ENCODE measurements at regions not wholly inside any gene's neighbourhood (a gene's known extent, or its start where the extent isn't known, plus 50 kb on each side); places are given as distances from the start of the nearest gene placed in this dataset.

DNA sequence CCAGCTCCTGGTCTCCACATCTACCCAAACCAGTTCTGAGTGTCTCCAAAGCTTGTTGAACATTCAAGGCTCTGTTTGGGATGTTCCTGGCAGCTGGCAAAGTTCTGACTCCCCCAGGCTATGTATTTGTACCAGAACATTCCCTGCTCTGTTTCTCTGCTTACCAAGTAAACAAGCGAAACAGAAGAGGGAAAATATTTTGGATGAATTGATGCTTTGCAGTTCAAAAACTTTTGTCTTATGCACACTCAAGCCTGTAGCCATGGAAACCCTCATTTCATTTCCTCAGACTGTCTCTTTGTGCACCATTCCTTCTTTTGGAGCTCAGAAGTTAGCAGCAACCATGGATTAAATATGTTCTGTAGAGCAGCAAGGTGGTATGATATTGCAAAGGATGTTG is 145.8 kb downstream of the ACTL7B start:
- DNase-seq: no peak

DNA sequence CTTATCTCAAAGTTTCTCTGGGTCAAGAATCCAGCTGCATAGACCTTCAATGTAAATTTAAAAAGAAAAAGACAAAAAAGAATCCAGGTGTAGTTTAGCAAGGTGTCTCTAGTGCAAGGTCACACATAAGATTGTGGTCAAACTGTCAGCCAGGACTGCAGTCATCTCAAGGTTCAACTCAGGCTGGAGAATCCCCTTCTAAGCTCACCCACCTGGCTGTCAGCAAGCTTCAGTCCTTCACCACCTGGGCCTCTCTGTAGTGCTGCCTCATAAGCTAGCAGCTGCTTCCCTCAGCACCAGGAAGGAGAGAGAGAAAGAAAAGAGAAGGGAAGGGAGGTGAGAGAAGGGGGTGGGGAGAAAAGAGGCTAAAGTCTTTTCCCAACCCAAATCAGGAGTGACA is 146.7 kb downstream of the ACTL7B start:
- no peak for DNase-seq

DNA sequence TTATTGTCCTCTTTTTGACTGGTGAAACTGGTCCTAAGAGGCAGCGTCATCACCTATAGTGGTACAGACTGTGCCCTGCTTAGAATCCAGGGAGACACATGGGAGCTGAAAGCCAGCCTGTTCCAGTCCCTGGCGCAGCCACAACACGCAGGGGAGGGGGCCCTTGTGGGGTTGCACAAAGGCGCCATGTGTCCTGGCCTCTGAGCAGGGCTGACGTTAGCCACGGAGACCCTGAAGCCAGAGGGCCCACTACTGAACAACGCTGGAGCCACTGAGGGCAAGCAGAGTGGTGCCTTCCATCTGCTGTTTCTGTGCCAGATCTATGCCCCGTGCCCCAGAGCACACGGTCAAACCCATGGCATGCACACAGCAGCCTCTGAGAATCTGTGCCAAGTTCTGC is 147.3 kb downstream of the ACTL7B start:
- DNase-seq: no peak

DNA sequence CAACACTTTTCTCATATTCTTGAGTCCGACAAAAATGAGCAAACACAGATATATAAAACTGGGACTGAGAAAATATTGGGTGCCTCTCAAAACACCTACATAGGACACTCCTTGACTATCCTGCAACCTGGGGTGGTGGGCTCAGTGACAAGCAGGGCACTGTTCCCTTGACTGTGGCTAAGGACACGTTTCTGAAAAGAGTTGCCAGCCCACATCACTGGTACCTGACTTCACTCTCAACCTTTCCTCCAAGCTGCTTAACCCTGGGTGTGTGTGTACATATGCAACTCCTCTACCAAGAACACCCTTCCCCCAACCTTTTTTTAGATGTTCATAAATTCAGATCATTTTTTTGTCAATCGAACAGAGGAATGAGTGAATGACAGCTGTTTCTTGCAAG is 148.7 kb downstream of the ACTL7B start:
- DNase-seq: no peak

DNA sequence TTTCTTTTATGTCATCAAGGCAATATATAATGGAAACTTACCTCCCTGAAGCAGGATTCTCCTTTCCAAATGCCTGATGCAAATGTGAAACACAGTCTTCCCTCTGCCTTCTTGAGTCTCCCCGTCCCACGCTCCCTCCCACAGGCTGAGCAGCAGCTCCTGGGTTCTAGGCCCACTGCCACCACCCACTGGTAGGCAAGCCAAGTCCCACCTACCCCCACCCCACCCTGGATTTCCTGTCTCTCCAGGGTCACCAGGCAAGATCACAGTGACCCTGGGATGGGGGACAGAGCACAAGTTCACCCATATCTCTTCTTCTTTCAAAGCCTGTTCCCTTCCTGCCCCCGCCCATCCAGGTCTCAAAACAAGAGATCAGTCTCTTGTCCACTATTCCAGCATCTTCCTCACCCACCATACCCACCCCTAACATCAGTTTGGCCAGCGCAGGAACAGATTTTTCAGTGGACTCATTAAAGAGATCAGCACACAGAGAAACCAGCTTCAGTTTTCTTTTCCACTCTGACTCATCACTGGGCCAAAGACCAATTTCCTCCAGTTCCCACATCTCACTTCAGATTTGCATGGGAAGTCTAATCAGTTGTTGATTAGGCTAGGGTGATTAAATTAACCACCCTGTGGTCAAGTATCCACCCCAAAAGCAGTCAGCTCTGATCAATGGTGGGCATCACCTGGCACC is 151.5 kb downstream of the ACTL7B start:
- DNase-seq: no peak

DNA sequence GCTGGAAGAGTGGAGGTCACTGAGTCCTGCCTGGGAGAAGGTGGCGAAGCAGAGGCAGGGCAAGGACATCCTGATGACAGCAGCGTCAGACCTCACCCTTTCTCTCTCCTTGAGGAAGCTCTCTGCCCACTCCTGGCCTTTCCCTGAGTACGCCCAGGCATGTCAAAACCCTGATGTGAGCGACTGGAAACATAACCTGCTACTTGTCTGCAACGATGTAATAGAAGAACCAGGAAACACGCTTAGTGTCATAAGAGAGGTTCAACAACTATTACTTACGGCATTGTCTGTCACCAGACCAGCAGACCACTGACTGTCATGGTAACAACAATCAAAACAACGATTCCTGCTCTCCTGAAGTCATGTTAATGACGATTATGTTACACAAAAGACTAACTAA is 152.4 kb downstream of the ACTL7B start:
- no peak for DNase-seq

DNA sequence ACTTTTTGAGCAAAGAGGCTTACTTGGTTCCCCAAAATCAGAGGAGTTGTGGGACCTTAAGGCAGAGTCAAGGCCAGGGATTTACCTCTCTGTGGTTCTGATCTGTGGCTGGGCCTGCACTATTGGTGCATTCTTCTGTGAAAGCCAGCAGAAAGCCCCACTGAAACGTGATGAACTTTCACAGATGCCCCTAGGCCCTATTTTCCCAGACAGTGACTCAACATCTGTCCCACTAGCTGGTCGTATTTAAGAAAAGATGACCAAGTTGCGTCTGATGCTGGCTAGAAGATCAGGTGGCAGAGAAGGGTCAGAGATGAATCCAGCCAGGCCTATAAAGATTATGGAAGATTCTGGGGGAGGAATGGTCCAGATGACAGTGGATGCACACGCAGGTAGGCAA is 153.1 kb downstream of the ACTL7B start:
- no peak for DNase-seq

DNA sequence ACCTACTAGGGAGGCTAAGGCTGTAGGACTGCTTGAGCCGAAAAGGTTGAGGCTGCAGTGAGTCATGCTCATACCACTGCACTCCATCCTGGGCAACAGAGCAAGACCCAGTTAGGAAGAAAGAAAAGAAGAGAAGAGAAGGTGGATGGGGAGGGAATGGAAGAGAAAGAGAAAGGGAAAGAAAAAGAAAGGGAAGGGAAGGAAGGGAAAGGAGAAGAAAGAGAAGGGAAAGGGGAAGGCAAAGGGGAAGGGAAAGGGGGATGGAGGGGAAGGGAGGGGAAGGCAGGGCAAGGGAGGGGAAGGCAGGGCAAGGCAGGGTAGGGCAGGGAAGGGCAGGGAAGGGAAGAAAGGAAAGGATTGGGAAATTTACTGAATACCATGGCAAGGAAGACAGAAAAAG is 157.0 kb downstream of the ACTL7B start:
- DNase-seq: no peak

DNA sequence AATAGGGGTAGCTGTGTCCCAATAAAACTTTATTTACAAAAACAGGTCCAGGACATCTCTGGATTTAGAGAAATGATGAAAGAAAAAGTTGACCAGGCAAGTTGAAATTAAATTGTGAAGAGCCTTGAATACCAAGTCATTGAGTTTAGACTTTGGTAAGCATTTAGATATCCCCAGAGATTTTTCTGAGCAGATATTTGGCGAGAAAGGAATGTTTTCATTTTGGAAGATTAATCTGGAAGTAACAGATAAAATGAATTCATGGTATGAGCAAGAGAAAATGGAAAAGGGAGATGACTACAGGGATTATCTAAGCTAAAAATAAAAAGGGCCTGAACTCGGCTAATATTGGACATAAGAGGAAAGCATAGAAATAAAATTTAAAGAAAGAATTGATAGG is 157.6 kb downstream of the ACTL7B start:
- no peak for DNase-seq

DNA sequence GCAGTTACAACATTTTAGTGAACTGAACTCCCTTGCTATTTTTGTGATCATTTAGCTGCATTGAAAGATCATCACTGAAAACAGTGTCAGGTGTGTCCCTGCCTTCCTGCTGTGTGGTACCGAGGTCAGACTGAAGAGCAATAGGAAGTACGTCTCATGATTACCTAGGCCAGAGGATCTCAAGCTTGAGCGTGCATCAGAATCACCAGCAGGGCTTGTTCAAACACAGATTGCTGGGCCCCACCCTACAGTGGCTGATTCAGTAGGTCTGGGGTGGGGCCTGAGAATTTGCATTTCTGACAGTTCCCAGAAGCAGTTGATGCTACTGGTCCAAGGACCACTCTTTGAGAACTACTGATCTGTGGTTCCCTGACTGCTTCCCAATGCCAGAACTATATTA is 159.6 kb downstream of the ACTL7B start:
- DNase-seq: no peak

DNA sequence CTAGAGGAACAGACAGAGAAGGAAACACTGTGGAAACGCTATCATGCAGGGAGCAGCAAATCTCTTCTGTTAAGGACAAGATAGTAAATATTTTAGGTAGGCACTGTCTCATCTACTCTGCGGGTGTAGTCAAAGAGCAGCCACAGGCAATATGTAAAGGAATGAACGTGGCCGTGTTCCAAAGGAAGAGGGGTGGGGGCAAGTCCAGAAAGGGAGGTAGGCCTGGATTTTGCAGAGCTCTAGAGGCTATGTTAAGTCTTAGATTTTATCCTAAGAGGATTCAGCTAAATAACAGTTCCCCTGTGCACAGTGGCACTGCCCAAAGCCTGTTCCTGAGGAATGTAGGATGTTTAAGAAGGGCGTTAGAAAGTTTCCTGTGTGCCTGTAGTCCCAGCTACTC is 161.6 kb downstream of the ACTL7B start:
- no peak for DNase-seq

DNA sequence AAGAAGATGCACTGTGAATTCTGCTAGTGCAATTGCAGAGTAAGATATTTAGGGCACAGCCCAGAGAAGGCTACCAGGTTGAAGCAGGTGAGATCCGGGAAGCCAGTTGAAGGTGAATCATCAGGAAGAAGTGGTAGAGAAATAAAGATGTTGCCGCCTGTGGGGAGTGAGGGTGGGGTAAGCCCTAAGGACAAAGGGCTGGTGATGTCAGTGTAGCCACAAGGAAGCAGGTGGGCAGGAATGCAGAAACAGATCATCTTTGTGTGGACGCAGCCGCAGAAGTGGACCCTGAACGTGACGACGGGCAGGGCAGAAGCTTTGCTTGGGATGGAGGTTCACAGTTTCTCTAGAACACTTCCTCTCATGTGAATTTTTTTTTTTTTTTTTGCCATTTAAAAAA is 164.2 kb downstream of the ACTL7B start:
- no peak for DNase-seq

DNA sequence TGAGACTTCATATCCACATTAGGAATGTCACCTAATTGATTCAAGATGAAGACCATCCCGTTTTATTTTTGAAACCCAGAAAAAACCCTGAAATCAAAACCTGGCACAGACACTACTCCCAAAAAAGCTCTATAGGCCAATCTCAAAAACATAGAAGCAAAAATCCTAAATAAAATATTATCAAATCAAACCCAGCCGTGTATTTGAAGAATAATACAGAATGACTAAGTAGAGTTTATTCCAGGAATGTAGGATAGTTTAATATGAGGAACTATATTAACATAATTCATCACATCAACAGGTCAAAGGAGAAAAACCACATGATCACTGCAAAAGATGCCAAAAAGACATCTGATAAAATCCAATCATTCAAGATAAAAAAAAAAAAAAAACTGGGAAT is 167.1 kb downstream of the ACTL7B start:
- no peak for DNase-seq

DNA sequence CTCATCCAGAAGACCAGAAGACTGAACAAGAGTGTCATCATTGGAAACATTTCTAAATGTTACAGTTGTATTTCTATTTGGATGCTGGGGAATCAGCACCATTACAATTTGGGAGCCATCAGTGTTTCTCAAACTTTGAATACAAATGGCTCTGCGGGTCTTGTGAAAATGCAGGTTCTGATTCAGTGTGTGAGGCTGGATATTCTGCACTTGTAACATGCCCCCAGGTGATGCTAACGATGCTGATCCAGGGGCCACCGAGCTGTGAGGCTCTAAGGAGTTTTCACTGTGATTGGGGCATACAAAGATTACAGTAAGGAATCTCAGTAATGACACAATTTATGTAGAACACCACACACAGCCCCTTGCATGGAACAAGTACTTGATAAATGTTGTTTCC is 167.7 kb downstream of the ACTL7B start:
- DNase-seq: no peak

DNA sequence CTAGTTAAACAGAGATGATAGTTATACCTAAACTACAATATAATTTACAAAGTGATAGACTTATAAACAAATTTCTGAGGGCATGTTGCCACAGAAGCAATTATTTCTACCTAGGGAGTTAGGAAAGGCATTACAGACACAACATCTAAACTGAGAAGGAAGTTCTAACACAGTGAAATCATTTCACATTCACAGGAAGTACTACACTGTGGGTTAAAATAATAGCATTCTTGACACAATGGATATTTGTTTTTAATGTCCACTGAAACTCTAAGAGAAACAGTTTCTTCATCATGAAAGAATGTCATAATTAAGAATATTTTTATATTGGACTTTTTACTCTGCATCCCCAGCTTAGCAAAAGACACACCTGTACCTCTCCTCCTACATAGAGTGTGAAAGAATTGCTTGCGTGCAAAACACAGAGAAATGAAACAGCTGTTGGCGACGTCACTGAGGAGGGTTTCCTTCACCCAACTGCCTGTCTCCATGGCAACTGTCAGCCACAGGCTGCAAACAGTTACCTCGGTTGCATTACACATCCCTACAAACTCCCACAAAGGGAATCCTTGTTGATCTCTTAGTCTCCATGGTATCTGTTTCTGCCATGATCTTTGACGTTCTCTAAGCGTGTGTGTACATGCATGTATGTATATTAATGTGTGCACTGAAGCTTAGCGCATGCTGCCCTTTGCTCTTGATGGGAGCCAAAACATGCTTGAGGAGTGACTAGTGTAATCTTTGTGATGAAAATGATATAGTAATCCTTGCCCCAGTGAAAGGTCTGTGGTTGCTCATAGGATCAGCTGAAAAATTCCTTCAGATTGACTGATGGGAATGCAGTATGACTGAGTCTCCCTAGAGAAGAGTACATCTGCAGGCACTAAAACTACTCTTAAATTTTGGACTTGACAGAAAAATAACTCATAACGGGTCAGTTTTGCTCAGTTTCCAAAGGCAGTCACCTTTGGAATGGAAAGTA is 168.5 kb downstream of the ACTL7B start:
- DNase-seq: no peak

DNA sequence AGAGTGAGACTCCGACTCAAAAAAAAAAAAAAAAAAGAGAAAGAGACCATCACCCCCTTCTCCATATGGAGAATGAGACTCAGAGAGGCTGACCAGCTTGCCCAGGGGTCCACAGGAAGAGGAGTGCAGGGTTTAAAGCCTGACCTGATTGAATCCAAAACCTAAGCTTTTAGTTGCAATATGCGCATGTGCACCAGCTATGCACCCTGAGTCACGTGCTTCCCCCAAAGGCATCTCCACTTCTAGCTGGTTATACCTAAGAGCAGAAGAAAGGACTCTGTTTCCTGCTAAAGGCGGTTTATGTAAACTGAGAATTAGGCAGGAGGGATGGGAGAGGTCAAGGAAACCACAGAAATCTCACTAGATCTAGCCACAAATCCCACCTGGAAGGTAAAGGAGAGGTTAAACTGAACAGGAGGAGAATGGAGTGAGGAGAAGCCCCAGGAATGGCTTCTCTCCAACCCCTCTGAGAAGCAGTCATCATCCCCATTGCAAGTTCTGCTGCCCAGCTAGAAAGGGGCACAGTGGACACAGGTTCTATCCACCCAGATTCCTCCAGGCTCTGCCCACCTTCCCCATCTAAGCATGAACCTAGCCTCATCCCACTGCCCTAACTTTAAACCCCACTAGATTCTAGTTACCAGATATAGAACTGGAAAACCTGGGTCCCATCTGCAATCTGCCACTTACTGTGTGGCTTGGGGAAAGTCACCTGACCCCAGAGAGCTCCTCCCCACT is 171.3 kb downstream of the ACTL7B start:
- no peak for DNase-seq

DNA sequence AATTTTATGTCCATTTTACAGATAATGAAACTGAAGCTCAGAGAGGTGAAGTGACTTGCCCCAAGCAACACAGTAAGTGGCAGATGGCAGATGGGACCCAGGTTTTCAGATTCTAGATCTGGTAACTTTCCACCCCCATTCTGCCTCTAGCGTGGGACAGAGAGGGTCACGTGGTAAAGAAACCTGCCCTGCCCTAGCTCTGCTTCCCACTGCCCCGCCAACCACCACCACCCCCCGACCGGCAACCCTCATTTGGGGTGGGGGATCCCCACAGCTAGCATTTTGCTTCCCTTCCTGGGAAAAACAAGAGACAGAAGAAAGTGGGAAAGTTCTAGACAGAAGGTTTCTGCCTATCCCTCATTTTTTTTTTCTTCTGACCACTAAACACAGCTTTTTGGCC is 172.5 kb downstream of the ACTL7B start:
- DNase-seq: no peak

DNA sequence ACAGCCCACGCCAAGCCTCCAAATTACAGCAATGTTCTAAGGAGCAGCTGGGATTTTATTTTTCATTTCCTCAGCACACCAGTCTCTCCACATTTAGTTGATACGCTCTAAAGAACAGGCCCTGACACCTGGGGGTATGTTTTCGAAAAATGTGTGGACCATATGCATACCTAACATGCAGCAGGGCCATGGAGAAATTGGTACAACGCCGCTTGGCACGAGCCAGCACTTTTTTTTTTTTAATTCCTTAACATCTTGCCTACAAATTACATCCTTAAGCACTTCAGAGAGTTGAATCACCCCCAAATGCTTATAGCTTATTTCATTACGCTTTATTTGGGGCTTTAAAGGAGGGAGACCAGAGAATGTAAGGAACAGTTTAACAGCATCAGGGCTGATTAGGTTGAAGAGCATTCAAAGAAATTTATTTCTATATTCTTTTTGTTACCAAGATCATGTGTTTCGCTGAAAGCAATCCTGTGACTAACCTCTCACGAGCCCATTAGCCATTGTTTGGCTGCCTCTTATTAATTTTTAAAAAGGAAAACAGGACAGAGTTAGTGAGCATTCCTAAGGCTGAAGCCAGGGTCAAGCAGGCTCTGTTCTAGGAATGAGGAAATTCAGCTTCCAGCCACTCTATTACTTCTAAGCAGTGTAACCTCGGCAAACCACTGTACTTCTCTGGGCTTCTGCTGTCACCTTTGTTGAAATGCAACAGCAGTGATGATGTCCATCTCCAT is 173.8 kb downstream of the ACTL7B start:
- DNase-seq: no peak

DNA sequence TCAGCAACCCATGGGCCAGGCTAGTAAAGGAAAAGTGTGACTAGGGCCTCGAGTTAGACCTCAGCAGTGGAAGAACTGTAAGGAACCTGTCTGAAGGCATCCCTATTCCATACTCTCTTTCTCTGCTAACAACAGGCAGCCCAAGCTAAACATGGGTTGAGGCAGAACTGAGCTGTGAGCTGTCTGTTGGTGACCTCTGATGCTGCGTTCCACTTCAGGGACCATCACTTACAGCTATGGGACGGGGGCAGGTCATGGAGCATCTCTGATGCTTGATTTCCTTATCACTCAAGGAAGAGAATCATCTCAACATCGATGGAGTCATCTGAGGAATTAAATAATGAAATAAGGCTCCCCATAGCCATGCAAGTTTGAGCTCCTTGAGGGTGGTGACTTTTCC is 174.8 kb downstream of the ACTL7B start:
- no peak for DNase-seq

DNA sequence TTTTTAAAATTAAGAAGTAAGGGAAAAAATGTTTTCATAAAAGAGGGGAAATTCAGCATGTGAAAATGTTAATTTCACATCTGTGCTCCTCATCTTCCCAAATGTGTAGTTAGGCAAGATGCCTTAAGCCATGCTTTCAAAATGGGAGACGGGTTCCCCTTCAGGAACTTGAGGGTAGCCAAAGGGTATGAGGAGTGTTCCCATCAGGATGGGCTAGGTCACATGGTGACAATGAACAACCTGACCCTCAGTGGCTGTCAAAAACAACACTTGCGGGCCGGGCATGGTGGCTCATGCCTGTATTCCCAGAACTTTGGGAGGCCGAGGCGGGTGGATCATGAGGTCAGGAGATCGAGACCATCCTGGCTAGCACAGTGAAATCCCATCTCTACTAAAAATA is 178.0 kb downstream of the ACTL7B start:
- DNase-seq: no peak

DNA sequence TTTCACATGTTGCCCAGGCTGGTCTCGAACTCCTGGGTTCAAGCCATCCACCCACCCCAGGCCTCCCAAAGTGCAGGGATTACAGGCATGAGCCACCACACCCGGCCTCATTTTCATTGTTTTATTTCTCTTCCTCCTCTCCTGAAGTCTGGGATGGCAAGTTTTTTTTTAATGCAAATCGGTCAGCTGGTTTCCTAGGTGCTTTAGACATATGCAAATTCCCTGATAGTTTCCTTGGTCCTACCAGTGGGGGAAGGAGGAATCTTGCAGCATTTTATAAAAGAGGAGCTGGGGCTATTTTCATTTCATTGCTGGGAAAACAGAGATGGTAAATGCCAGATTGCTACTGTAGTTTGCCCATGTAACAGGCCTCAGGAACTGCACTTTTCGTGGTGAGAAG is 179.4 kb downstream of the ACTL7B start:
- DNase-seq: no peak

DNA sequence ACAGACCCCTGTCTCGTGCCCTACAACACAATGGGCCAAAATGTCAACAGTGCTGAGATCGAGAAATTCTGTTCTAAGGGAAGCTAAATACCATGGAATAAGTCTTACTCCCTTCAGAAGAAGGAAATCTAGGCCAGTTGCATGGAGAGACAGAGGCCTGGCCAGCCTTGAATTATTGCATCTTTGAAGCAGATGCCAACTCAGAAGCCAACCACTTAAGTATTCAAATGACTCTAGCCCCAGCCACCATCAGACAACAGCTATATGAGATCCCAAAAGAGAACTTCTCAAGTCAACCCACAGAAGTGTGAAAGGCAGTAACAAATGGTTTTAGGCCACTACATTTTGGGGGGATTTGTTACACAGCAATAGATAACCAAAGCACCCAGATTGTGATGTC is 180.1 kb downstream of the ACTL7B start:
- no peak for DNase-seq

Data from NCI-H2227 treated with DMSO at 0.1 percent for 48 hours (cell line).